HepG2 (cell line): ENCODE measurements at regions not wholly inside any gene's neighbourhood (a gene's known extent, or its start where the extent isn't known, plus 50 kb on each side); places are given as distances from the start of the nearest gene placed in this dataset.

Source experiments
- AGO2 ChIP-seq: fragments of 200-400 bp; formaldehyde crosslinking; optimal IDR thresholded peaks from 2 replicates; pipeline ENCODE3; 2017; ENCODE audit warnings: mild to moderate bottlenecking, low read depth, low read length, moderate library complexity
- ARNT ChIP-seq: fragments of 450-650 bp; IDR thresholded peaks from 2 replicates; pipeline ENCODE4 v1.6.1; 2017
- CREB1 ChIP-seq, 2 experiments: fragments of 450-650 bp in 1 of 2; IDR thresholded peaks; 2 replicates each; pipeline ENCODE4 v1.6.1; 2016 to 2017; ENCODE audit warnings: control low read depth in 1 of 2, mild to moderate bottlenecking in 1 of 2, missing compliant biosample characterization in 1 of 2, missing genetic modification characterization in 1 of 2
- HCFC1 ChIP-seq: fragments of 150-350 bp; IDR thresholded peaks from 2 replicates; pipeline ENCODE4 v1.6.1; 2014; ENCODE audit warnings: low read depth, low read length
- HDAC1 ChIP-seq: sonication (generic); formaldehyde crosslinking; IDR thresholded peaks from 2 replicates; pipeline ENCODE4 v1.5.1; 2020; ENCODE audit warnings: mild to moderate bottlenecking, missing genetic modification reagents
- HMG20B ChIP-seq: conservative IDR thresholded peaks from 2 replicates; pipeline ENCODE4 v1.6.1; 2016; ENCODE audit warnings: missing genetic modification reagents, missing compliant biosample characterization
- HNF4A ChIP-seq: sonication (generic); formaldehyde crosslinking; IDR thresholded peaks from 2 replicates; pipeline ENCODE4 v1.4.0; 2020; ENCODE audit warnings: missing genetic modification reagents
- MAZ ChIP-seq, 2 experiments: sonication (generic) in 1 of 2; formaldehyde crosslinking in 1 of 2; IDR thresholded peaks; 2 replicates each; pipeline versions ENCODE4 v1.5.0 to v1.6.1; 2012 to 2020; ENCODE audit warnings: low read depth in 2 of 2, mild to moderate bottlenecking in 2 of 2, borderline replicate concordance in 1 of 2, improper control_type of control experiment in 1 of 2, low read length in 1 of 2, missing genetic modification reagents in 1 of 2, moderate library complexity in 1 of 2
- NONO ChIP-seq, 2 experiments: fragments of 450-650 bp in 1 of 2; sonication (generic) in 1 of 2; formaldehyde crosslinking in 1 of 2; IDR thresholded peaks in 1 of 2; conservative IDR thresholded peaks in 1 of 2; 2 replicates each; pipeline versions ENCODE4 v1.6.1 to v1.8.0; 2017 to 2022; ENCODE audit warnings: mild to moderate bottlenecking in 1 of 2, missing genetic modification reagents in 1 of 2, moderate library complexity in 1 of 2
- PTBP1 ChIP-seq: fragments of 200-400 bp; formaldehyde crosslinking; IDR thresholded peaks from 2 replicates; pipeline ENCODE4 v1.6.1; 2018; ENCODE audit warnings: low read length, low read depth; ENCODE audit not compliant: poor library complexity, severe bottlenecking
- SALL1 ChIP-seq: sonication (generic); formaldehyde crosslinking; IDR thresholded peaks from 2 replicates; pipeline ENCODE4 v1.8.0; 2022; ENCODE audit warnings: mild to moderate bottlenecking, missing genetic modification reagents
- STAG1 ChIP-seq: sonication (generic); formaldehyde crosslinking; IDR thresholded peaks from 2 replicates; pipeline ENCODE4 v1.4.0; 2020; ENCODE audit warnings: missing genetic modification reagents
- TRIM24 ChIP-seq: sonication (generic); formaldehyde crosslinking; IDR thresholded peaks from 2 replicates; pipeline ENCODE4 v1.8.0; 2022; ENCODE audit warnings: mild to moderate bottlenecking, missing genetic modification reagents
- ZNF317 ChIP-seq: sonication (generic); formaldehyde crosslinking; IDR thresholded peaks from 2 replicates; pipeline ENCODE4 v1.5.0; 2020; ENCODE audit warnings: mild to moderate bottlenecking, missing genetic modification reagents
- ZNF329 ChIP-seq: sonication (generic); formaldehyde crosslinking; IDR thresholded peaks from 2 replicates; pipeline ENCODE4 v1.9.0; 2021; ENCODE audit warnings: low read depth, mild to moderate bottlenecking, missing genetic modification reagents
- ZNF496 ChIP-seq: sonication (generic); formaldehyde crosslinking; IDR thresholded peaks from 2 replicates; pipeline ENCODE4 v1.8.1; 2023; ENCODE audit warnings: mild to moderate bottlenecking, moderate library complexity, missing genetic modification reagents; ENCODE audit not compliant: insufficient replicate concordance
- ZNF790 ChIP-seq: sonication (generic); formaldehyde crosslinking; IDR thresholded peaks from 2 replicates; pipeline ENCODE4 v1.8.0; 2022; ENCODE audit warnings: missing genetic modification reagents, mild to moderate bottlenecking, borderline replicate concordance
- ZNF792 ChIP-seq: IDR thresholded peaks from 2 replicates; pipeline ENCODE4 v1.6.1; 2016
- TF ChIP-seq, protein P1 (sequence below): sonication (generic); formaldehyde crosslinking; IDR thresholded peaks from 2 replicates; pipeline ENCODE4 v1.5.1; 2020; ENCODE audit warnings: mild to moderate bottlenecking, missing genetic modification reagents
- TF ChIP-seq, protein P2 (sequence below): sonication (generic); formaldehyde crosslinking; IDR thresholded peaks from 2 replicates; pipeline ENCODE4 v1.4.0; 2020; ENCODE audit warnings: mild to moderate bottlenecking, missing genetic modification reagents
- TF ChIP-seq, protein P3 (sequence below): sonication (generic); formaldehyde crosslinking; IDR thresholded peaks from 2 replicates; pipeline ENCODE4 v1.5.1; 2020; ENCODE audit warnings: missing genetic modification reagents, mild to moderate bottlenecking, borderline replicate concordance
- TF ChIP-seq, protein P4 (sequence below): sonication (generic); formaldehyde crosslinking; IDR thresholded peaks from 2 replicates; pipeline ENCODE4 v1.5.0; 2020; ENCODE audit warnings: mild to moderate bottlenecking, low read depth, missing genetic modification reagents, borderline replicate concordance
- TF ChIP-seq, protein P5 (sequence below): sonication (generic); formaldehyde crosslinking; IDR thresholded peaks from 2 replicates; pipeline ENCODE4 v1.4.0; 2020; ENCODE audit warnings: mild to moderate bottlenecking, missing genetic modification reagents

DNA sequence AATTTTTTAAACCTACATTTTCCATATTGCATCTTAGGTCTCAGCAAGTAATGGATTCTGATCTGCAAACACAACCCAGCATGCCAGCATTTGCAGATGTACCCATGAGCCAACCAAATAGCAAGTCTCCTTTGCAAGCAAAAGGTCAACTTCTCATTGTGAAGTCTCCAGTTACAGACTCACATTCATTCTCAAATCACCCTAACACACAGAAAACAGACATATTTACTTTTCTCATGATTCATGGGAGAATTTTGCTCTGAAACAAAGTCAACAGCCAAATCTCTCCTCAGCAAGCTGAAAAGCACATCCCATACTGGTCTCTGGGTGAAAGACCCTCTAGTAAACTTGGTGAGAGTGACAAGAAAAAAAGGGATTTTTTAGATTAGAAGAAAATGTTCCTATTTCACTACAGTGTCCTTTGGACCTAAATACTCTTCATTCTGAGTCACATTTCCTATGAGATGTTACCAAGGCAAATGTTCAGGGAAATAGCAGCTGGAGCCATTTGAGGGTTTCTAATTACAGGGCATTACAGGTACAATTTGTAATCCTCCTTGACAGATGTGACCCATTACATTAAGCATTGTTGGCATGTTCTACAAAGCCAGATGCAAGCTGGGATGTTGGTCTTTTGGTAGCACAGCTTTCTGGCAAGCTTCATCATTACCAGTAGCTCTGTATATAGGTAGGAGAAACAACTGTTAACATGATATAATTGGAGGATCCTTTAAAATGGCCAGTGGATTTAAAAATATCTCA lies 383.3 kb downstream of the SMARCA1 start (continued):
- TF ChIP-seq AGO2 = no peak
- no peak for TF ChIP-seq ARNT
- TF ChIP-seq SALL1 (CRISPR knock-in tag) = peak; percentile 66; the same call in 1 of the 2 replicates
- TF ChIP-seq ZNF329 (CRISPR knock-in tag) = no peak
- TF ChIP-seq HMG20B = no peak
- TF ChIP-seq, protein P1, sequence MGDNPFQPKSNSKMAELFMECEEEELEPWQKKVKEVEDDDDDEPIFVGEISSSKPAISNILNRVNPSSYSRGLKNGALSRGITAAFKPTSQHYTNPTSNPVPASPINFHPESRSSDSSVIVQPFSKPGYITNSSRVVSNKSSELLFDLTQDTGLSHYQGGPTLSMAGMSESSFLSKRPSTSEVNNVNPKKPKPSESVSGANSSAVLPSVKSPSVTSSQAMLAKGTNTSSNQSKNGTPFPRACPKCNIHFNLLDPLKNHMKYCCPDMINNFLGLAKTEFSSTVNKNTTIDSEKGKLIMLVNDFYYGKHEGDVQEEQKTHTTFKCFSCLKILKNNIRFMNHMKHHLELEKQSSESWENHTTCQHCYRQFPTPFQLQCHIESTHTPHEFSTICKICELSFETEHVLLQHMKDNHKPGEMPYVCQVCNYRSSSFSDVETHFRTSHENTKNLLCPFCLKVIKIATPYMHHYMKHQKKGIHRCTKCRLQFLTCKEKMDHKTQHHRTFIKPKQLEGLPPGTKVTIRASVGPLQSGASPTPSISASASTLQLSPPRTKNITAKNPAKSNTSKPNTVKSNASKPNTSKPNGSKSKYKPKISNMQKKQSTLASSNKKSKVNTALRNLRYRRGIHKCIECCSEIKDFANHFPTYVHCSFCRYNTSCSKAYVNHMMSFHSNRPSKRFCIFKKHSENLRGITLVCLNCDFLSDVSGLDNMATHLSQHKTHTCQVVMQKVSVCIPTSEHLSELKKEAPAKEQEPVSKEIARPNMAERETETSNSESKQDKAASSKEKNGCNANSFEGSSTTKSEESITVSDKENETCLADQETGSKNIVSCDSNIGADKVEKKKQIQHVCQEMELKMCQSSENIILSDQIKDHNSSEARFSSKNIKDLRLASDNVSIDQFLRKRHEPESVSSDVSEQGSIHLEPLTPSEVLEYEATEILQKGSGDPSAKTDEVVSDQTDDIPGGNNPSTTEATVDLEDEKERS (CRISPR knock-in tag) = no peak
- TF ChIP-seq HDAC1 (CRISPR knock-in tag) = peak; percentile 64; the same call in 1 of the 2 replicates
- TF ChIP-seq, protein P2, sequence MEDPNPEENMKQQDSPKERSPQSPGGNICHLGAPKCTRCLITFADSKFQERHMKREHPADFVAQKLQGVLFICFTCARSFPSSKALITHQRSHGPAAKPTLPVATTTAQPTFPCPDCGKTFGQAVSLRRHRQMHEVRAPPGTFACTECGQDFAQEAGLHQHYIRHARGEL (CRISPR knock-in tag) = no peak
- no peak for TF ChIP-seq NONO (IDR thresholded peaks at IDR 0.05)
- TF ChIP-seq NONO (CRISPR knock-in tag; conservative IDR thresholded peaks at IDR 0.05) = no peak
- no peak for TF ChIP-seq ZNF317
- TF ChIP-seq, protein P3, sequence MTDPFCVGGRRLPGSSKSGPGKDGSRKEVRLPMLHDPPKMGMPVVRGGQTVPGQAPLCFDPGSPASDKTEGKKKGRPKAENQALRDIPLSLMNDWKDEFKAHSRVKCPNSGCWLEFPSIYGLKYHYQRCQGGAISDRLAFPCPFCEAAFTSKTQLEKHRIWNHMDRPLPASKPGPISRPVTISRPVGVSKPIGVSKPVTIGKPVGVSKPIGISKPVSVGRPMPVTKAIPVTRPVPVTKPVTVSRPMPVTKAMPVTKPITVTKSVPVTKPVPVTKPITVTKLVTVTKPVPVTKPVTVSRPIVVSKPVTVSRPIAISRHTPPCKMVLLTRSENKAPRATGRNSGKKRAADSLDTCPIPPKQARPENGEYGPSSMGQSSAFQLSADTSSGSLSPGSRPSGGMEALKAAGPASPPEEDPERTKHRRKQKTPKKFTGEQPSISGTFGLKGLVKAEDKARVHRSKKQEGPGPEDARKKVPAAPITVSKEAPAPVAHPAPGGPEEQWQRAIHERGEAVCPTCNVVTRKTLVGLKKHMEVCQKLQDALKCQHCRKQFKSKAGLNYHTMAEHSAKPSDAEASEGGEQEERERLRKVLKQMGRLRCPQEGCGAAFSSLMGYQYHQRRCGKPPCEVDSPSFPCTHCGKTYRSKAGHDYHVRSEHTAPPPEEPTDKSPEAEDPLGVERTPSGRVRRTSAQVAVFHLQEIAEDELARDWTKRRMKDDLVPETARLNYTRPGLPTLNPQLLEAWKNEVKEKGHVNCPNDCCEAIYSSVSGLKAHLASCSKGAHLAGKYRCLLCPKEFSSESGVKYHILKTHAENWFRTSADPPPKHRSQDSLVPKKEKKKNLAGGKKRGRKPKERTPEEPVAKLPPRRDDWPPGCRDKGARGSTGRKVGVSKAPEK (CRISPR knock-in tag) = no peak
- TF ChIP-seq, protein P4, sequence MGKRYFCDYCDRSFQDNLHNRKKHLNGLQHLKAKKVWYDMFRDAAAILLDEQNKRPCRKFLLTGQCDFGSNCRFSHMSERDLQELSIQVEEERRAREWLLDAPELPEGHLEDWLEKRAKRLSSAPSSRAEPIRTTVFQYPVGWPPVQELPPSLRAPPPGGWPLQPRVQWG (CRISPR knock-in tag) = no peak
- 0 out of 2 replicates have a peak, but pooled peaks have one; percentile 18 for TF ChIP-seq ZNF792 (CRISPR knock-in tag)
- TF ChIP-seq MAZ (IDR thresholded peaks at IDR 0.05; ENCODE audit: borderline replicate concordance, low read depth, low read length) = no peak
- TF ChIP-seq MAZ (CRISPR knock-in tag; IDR thresholded peaks at IDR 0.05; ENCODE audit: low read depth) = no peak
- TF ChIP-seq TRIM24 (CRISPR knock-in tag) = no peak
- no peak for TF ChIP-seq ZNF496 (CRISPR knock-in tag)
- peak; percentile 72 for TF ChIP-seq HNF4A (CRISPR knock-in tag)
- TF ChIP-seq HCFC1 = no peak
- TF ChIP-seq CREB1 (IDR thresholded peaks at IDR 0.05) = no peak
- TF ChIP-seq CREB1 (CRISPR knock-in tag; IDR thresholded peaks at IDR 0.05) = peak; percentile 55
- TF ChIP-seq STAG1 (CRISPR knock-in tag) = peak; percentile 16; the same call in 1 of the 2 replicates
- TF ChIP-seq PTBP1 = no peak
- no peak for TF ChIP-seq ZNF790 (CRISPR knock-in tag)
- TF ChIP-seq, protein P5, sequence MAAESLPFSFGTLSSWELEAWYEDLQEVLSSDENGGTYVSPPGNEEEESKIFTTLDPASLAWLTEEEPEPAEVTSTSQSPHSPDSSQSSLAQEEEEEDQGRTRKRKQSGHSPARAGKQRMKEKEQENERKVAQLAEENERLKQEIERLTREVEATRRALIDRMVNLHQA (CRISPR knock-in tag) = no peak
